ENCODE measurements at regions not wholly inside any gene's neighbourhood (a gene's known extent, or its start where the extent isn't known, plus 50 kb on each side); places are given as distances from the start of the nearest gene placed in this dataset.
"Not testable (repeated sequence)": the region's sequence is repeated elsewhere in the genome, so short reads cannot be mapped to it uniquely, and the experiment has no call there.

DNA sequence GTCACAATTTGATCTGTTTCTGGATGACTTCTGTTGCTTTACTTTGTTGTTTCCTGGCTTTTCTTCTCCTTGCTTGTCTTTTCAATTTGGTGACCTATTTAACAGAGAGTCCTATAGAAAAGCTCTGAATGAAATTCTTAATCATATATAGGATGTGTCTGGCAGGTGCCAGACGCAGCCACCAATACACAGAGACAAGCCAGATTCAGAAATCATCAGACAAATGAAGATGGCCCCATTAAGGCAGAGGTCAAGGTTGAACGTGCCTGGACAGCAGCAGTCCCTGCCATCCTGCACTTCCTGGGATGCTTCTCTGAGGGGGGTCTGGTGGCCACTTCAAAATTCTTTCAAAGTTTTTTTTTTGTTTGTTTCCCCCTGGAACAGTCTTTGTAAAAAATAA lies 846.7 kb upstream of the COBL start:
- no peaks in the 10 kb centered on the region for H4K20me1 ChIP-seq (ENCODE audit: insufficient read depth)
- no peak for TF ChIP-seq EZH2 (IDR thresholded peaks at IDR 0.05; ENCODE audit: low read depth)
- TF ChIP-seq, protein P1, sequence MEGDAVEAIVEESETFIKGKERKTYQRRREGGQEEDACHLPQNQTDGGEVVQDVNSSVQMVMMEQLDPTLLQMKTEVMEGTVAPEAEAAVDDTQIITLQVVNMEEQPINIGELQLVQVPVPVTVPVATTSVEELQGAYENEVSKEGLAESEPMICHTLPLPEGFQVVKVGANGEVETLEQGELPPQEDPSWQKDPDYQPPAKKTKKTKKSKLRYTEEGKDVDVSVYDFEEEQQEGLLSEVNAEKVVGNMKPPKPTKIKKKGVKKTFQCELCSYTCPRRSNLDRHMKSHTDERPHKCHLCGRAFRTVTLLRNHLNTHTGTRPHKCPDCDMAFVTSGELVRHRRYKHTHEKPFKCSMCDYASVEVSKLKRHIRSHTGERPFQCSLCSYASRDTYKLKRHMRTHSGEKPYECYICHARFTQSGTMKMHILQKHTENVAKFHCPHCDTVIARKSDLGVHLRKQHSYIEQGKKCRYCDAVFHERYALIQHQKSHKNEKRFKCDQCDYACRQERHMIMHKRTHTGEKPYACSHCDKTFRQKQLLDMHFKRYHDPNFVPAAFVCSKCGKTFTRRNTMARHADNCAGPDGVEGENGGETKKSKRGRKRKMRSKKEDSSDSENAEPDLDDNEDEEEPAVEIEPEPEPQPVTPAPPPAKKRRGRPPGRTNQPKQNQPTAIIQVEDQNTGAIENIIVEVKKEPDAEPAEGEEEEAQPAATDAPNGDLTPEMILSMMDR (conservative IDR thresholded peaks at IDR 0.05), result no peak
- H3K4me3 ChIP-seq, result no peak overlapping the region
- H3K79me2 ChIP-seq (ENCODE audit: low read depth), result no peaks in the 10 kb centered on the region
- POLR2A ChIA-PET (ENCODE audit: unreplicated experiment), result no interaction called here
- no peaks in the 10 kb centered on the region for H3K9me3 ChIP-seq (ENCODE audit: insufficient read depth, low read depth)
- H3K4me2 ChIP-seq, result no peak overlapping the region
- CTCF ChIA-PET, result no interaction called here
- H3K9me2 ChIP-seq (ENCODE audit: insufficient read depth), result no peaks in the 10 kb centered on the region
- no peak overlapping the region for H2AFZ ChIP-seq
- no TSS peak for BruUV-seq (replicated peaks)
- H3F3A ChIP-seq (ENCODE audit: insufficient read depth, low read depth), result no peaks in the 10 kb centered on the region
- H3K27ac ChIP-seq, result no peak overlapping the region
- H3K36me3 ChIP-seq (ENCODE audit: low read depth), result no peaks in the 10 kb centered on the region
- no peaks in the 10 kb centered on the region for H3K4me1 ChIP-seq (replicated peaks; ENCODE audit: insufficient read depth)
- DNase-seq, result no peak
- H3K27me3 ChIP-seq (ENCODE audit: insufficient read depth, low read depth), result peaks cover 11% of the 10 kb centered on the region; the same call in 1 of the 2 replicates
- intact Hi-C loops (cut with micrococcal nuclease; ENCODE audit: unreplicated experiment), result no loop called here

DNA sequence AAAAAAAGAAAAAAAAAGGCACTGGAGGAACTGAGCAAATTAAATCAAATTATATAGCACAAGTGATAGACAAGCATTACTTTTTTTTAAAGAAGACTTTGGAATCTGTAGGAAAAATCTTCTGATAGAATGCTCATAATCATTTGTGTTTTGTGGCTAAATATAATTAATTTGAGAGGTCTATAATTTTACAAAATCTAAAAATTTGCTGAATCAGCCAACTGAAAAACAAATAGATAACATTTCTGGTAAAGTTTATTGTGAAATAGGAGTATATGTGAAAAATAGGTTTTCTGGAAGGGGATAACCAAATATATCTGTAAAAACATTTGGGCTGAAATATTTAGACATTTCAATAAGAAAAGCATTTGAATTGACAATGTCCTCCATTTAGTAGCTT lies 844.9 kb upstream of the COBL start:
- no peak for DNase-seq
- intact Hi-C loops (cut with micrococcal nuclease; ENCODE audit: unreplicated experiment), result no loop called here
- Histone ChIP-seq H3K27ac (no peak overlapping the region), H3K27me3 (ENCODE audit: insufficient read depth, low read depth) (0 out of 2 replicates have a peak, but pooled peaks cover 6% of the 10 kb centered on the region), H4K20me1 (ENCODE audit: insufficient read depth) (no peaks in the 10 kb centered on the region), H3F3A (ENCODE audit: insufficient read depth, low read depth) (no peaks in the 10 kb centered on the region), H3K4me3 (no peak overlapping the region), H3K36me3 (ENCODE audit: low read depth) (no peaks in the 10 kb centered on the region), H3K79me2 (ENCODE audit: low read depth) (no peaks in the 10 kb centered on the region), H3K4me1 (replicated peaks; ENCODE audit: insufficient read depth) (no peaks in the 10 kb centered on the region), H2AFZ (no peak overlapping the region), H3K9me2 (ENCODE audit: insufficient read depth) (no peaks in the 10 kb centered on the region), H3K4me2 (no peak overlapping the region), H3K9me3 (ENCODE audit: insufficient read depth, low read depth) (no peaks in the 10 kb centered on the region)
- BruUV-seq (replicated peaks), result no TSS peak
- CTCF ChIA-PET, result no interaction called here
- POLR2A ChIA-PET (ENCODE audit: unreplicated experiment), result no interaction called here
- TF ChIP-seq, protein P1 (conservative IDR thresholded peaks at IDR 0.05), result no peak
- no peak for TF ChIP-seq EZH2 (IDR thresholded peaks at IDR 0.05; ENCODE audit: low read depth)

DNA sequence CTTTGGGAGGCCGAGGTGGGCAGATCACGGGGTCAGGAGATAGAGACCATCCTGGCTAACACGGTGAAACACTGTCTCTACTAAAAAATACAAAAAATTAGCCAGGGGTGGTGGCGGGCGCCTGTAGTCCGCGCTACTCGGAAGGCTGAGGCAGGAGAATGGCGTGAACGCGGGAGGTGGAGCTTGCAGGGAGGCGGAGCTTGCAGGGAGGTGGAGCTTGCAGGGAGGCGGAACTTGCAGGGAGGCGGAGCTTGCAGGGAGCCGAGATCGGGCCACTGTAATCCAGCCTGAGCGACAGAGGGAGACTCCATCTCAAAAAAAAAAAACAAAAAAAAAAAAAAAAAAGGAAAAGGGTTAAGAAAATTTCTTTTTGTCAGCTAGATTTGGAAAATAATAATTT lies 842.8 kb upstream of the COBL start:
- H3F3A ChIP-seq (ENCODE audit: insufficient read depth, low read depth); H3K4me1 ChIP-seq (replicated peaks; ENCODE audit: insufficient read depth); H3K4me3 ChIP-seq; H3K4me2 ChIP-seq; H3K27me3 ChIP-seq (ENCODE audit: insufficient read depth, low read depth); H2AFZ ChIP-seq; CTCF ChIA-PET; H4K20me1 ChIP-seq (ENCODE audit: insufficient read depth); H3K9me2 ChIP-seq (ENCODE audit: insufficient read depth); intact Hi-C loops (cut with micrococcal nuclease; ENCODE audit: unreplicated experiment); H3K27ac ChIP-seq; H3K9me3 ChIP-seq (ENCODE audit: insufficient read depth, low read depth); BruUV-seq (replicated peaks); H3K36me3 ChIP-seq (ENCODE audit: low read depth); H3K79me2 ChIP-seq (ENCODE audit: low read depth); DNase-seq; POLR2A ChIA-PET (ENCODE audit: unreplicated experiment): not testable (repeated sequence)

DNA sequence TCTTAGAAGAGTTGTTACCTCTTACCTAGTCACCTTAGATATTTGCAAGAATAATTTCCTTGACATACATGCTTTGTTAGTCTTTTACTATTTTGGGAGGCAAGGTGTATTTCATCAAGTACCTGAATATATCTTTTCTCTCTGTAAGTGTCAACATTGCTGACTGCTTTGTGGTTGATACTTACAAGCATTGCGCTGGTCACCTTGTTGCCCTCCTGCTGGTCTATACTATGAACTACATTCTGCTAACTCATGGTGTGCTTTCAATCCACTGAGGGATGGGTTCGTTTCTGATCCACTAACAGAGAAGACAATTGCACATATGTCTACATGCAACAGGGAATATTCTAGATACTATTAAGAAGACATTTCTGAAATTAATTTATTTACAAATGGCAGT lies 837.8 kb upstream of the COBL start:
- ChIA-PET CTCF (no interaction called here), POLR2A (ENCODE audit: unreplicated experiment) (no interaction called here)
- no TSS peak for BruUV-seq (replicated peaks)
- Histone ChIP-seq H2AFZ (no peak overlapping the region), H3K4me1 (replicated peaks; ENCODE audit: insufficient read depth) (no peaks in the 10 kb centered on the region), H3K9me3 (ENCODE audit: insufficient read depth, low read depth) (no peaks in the 10 kb centered on the region), H3K4me2 (no peak overlapping the region), H3K27ac (no peak overlapping the region), H3K79me2 (ENCODE audit: low read depth) (no peaks in the 10 kb centered on the region), H3K4me3 (no peak overlapping the region), H3K9me2 (ENCODE audit: insufficient read depth) (no peaks in the 10 kb centered on the region), H4K20me1 (ENCODE audit: insufficient read depth) (no peaks in the 10 kb centered on the region), H3F3A (ENCODE audit: insufficient read depth, low read depth) (no peaks in the 10 kb centered on the region), H3K27me3 (ENCODE audit: insufficient read depth, low read depth) (no peaks in the 10 kb centered on the region), H3K36me3 (ENCODE audit: low read depth) (no peaks in the 10 kb centered on the region)
- no peak for DNase-seq
- intact Hi-C loops (cut with micrococcal nuclease; ENCODE audit: unreplicated experiment), result no loop called here
- TF ChIP-seq EZH2 (IDR thresholded peaks at IDR 0.05; ENCODE audit: low read depth), result no peak
- TF ChIP-seq, protein P1 (conservative IDR thresholded peaks at IDR 0.05), result peak; percentile 51
